GM10248 (cell line): ENCODE measurements at regions not wholly inside any gene's neighbourhood (a gene's known extent, or its start where the extent isn't known, plus 50 kb on each side); places are given as distances from the start of the nearest gene placed in this dataset.

Experiments used
- CTCF ChIA-PET: fragments of 300-600 bp; sonication (Branson Sonifier 250); formaldehyde crosslinking; extraction: SDS; loops from one replicate; lab custom pipeline; 2021; ENCODE audit warnings: antibody characterized with exemption; lab: Yijun Ruan, JAX
- POLR2A ChIA-PET: fragments of 350-650 bp; sonication (Branson Sonifier 250); formaldehyde crosslinking; extraction: SDS; loops from one replicate; lab custom pipeline; 2020; ENCODE audit warnings: antibody characterized with exemption; lab: Yijun Ruan, JAX
- DNase-seq: peaks from one replicate; pipeline ENCODE4 v3.0.0; 2012; ENCODE audit errors: extremely low spot score
- TF ChIP-seq, protein P1 (sequence below): IDR thresholded peaks from 2 replicates; pipeline ENCODE4 v1.5.1; 2012; ENCODE audit warnings: mild to moderate bottlenecking, low read depth; ENCODE audit errors: extremely low read depth, missing control alignments, control extremely low read depth

DNA sequence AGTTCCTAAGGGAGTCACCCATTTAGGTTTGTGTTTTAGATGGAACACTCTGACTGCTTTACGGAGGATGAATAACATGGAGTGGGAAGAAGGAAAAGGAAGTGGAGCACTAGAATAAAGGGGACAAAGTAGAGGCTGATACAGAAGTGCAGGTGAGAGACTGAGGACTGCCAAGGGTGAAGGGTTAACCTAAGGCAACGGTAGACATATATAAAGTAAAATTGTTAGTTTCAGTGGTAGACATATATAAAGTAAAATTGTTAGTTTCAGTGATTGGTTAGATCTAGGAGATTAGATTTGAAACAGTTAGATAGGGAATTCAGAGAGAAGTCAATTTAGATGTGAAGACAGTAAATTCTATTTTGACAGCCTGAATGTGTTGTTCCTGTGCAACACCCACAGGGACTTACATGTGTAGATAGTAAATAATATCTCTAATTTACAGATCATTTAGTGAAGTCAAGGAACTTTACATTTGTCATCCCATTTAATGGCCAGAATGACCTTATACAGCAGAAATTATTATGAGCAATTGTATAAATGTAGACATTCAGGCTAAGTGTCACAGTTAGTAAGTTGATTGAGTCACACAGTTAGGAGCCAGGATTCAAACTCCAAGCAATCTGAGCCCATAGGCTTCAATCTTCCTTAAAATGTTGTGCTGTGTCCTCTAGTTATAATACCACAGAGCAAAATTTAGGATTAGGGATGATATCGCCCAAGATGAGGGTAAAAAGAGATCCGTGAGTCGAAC, 270.8 kb upstream of the UBE2E3 start:
- ChIA-PET CTCF (interaction anchor here (2.1 kb wide), 1 partner anchor 14 kb away, joined by 11 read pairs; no protein-coding TSS in a partner anchor), POLR2A (no interaction called here)
- TF ChIP-seq, protein P1, sequence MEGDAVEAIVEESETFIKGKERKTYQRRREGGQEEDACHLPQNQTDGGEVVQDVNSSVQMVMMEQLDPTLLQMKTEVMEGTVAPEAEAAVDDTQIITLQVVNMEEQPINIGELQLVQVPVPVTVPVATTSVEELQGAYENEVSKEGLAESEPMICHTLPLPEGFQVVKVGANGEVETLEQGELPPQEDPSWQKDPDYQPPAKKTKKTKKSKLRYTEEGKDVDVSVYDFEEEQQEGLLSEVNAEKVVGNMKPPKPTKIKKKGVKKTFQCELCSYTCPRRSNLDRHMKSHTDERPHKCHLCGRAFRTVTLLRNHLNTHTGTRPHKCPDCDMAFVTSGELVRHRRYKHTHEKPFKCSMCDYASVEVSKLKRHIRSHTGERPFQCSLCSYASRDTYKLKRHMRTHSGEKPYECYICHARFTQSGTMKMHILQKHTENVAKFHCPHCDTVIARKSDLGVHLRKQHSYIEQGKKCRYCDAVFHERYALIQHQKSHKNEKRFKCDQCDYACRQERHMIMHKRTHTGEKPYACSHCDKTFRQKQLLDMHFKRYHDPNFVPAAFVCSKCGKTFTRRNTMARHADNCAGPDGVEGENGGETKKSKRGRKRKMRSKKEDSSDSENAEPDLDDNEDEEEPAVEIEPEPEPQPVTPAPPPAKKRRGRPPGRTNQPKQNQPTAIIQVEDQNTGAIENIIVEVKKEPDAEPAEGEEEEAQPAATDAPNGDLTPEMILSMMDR, result no peak
- DNase-seq, result no peak

DNA sequence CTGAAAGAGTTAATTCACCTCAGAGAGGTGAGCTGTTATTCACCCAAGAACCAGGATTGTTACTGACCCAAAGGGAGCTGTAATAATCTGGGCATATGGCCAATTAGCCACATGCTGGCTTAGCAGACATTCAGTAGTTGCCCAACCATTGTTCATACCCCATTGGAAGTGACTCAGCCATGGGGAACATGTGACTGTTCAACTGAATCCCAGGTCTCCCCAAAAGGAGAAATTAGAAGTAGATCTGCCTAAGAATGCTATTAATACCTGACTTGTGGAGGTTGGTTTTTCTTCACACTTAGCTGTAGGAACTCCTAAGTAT, 272.6 kb upstream of the UBE2E3 start:
- no peak for DNase-seq
- TF ChIP-seq, protein P1, result no peak
- POLR2A ChIA-PET, result no interaction called here
- CTCF ChIA-PET, result interaction anchor here (1.4 to 2.1 kb wide), 3 partner anchors 16 to 29 kb away, joined by 4 to 11 read pairs (median 5); no protein-coding TSS in a partner anchor

DNA sequence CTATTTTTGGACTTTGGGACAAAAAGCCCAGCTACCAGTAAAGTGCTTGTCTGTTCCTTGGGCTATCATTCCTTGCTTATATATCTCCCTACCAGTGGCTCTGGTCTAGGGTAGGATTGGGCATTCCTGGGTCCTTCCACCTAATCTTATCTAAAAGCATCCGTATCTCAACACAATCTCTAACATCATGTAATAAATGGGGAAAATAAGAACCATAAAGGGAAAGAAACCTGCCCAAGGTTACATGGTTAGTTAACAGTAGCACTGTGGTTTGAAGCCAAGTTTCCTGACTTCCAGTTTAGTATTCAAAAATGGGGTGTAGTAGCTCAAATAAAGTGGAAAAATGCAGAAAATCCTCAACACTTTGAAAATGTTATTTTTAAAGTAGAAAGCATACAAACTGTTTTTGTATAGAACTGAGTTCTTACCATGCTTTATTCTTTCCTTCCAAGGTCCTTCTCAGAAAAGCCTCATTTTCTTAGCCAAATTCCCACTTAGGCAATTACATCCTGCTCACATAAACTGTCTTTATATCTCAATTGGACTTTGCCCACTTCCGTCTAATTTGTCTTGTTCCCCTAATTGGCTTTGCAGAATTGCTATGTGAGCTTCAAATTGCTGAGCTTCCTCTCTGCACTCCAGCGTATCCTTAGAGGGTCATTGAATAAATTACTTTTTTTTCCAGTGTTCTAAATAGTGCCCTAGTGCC, 273.1 kb upstream of the UBE2E3 start:
- CTCF ChIA-PET, result interaction anchor here (1.1 to 2.1 kb wide), 4 partner anchors 9 to 30 kb away, joined by 4 to 11 read pairs (median 4); no protein-coding TSS in a partner anchor
- DNase-seq, result no peak
- TF ChIP-seq, protein P1, result no peak
- POLR2A ChIA-PET, result no interaction called here

DNA sequence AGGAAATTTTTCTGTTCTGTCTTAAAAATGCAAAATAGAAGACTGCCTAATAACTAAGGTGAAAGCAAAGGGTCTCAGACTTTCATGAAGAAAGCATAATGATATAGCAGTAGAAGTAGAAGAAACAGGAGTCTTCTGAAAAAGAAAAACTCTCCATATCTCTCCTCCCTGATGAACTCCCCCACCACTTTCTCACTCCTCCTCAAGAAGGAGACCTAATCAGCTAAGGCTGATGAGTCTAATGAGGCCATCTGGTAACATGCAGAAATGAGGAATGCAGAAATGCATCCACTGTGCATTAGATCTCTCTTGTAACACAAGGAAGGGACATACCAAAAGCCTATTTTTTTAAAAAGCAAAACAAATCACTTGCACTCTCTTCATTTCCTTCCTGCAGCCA, 273.7 kb upstream of the UBE2E3 start:
- no peak for DNase-seq
- TF ChIP-seq, protein P1, result no peak
- CTCF ChIA-PET, result interaction anchor here (1.1 to 2.0 kb wide), 2 partner anchors 10 to 15 kb away, joined by 4 read pairs; no protein-coding TSS in a partner anchor
- POLR2A ChIA-PET, result no interaction called here

DNA sequence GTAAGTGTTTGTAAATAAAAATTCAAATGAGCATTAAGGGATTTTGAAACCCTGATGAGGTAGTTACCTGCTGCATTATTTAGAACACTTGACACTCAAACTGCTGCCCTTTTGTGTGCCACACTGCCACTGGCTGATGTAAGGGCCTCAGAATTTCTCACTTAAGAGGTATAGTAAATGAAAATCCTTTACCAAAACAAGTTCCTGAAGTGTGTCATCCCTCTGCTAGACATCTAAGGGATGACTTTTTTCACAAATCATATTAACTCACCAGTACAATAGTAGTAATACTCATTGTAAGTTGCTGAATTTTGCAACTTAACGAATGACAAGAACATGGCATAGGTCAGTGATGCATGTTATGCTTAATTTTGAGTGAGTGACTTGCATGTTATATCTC, 274.9 kb upstream of the UBE2E3 start:
- no peak for DNase-seq
- TF ChIP-seq, protein P1, result no peak
- ChIA-PET CTCF (no interaction called here), POLR2A (no interaction called here)

DNA sequence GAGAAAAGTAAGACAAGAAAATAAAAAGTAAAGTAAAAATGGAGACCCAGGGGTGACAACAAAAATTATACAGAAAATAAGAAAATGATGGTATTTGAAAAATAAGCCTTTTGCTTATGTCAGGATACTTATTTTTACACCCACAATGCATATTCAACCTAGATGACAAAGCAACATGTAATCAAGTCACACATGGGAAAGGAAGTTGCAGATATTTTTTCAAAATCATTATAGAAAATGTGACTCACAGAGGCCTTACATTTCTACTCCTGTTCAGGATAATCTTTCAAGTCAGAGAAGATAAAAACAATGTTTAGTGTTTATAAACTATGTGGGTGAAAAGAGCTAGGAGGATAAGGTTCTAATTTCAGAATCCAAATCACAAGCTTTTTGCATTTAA, 275.3 kb upstream of the UBE2E3 start:
- TF ChIP-seq, protein P1, result no peak
- ChIA-PET CTCF (no interaction called here), POLR2A (no interaction called here)
- no peak for DNase-seq
